ENCODE measurements at regions not wholly inside any gene's neighbourhood (a gene's known extent, or its start where the extent isn't known, plus 50 kb on each side); places are given as distances from the start of the nearest gene placed in this dataset.

- TF ChIP-seq, protein P1, sequence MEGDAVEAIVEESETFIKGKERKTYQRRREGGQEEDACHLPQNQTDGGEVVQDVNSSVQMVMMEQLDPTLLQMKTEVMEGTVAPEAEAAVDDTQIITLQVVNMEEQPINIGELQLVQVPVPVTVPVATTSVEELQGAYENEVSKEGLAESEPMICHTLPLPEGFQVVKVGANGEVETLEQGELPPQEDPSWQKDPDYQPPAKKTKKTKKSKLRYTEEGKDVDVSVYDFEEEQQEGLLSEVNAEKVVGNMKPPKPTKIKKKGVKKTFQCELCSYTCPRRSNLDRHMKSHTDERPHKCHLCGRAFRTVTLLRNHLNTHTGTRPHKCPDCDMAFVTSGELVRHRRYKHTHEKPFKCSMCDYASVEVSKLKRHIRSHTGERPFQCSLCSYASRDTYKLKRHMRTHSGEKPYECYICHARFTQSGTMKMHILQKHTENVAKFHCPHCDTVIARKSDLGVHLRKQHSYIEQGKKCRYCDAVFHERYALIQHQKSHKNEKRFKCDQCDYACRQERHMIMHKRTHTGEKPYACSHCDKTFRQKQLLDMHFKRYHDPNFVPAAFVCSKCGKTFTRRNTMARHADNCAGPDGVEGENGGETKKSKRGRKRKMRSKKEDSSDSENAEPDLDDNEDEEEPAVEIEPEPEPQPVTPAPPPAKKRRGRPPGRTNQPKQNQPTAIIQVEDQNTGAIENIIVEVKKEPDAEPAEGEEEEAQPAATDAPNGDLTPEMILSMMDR (conservative IDR thresholded peaks at IDR 0.05 in 1 of 2, IDR thresholded peaks at IDR 0.05 in 1 of 2; ENCODE audit: low read depth in 1 of 2, low read length in 2 of 2), result no peak
- TF ChIP-seq EZH2 (IDR thresholded peaks at IDR 0.05; ENCODE audit: low read length, missing control alignments), result no peak
These were observed 669.3 kb downstream of the NR4A2 start for GRCh38 chr2:155663265-155663664.

All from fibroblast of lung (primary cell).